Epidermal melanocyte (primary cell): ENCODE measurements at regions not wholly inside any gene's neighbourhood (a gene's known extent, or its start where the extent isn't known, plus 50 kb on each side); places are given as distances from the start of the nearest gene placed in this dataset.
"Not testable (repeated sequence)": the region's sequence is repeated elsewhere in the genome, so short reads cannot be mapped to it uniquely, and the experiment has no call there.

Experiments used
- DNase-seq: peaks from one replicate; pipeline ENCODE4 v3.0.0; 2011; ENCODE audit warnings: low spot score; ENCODE audit not compliant: insufficient read length

GRCh38 chr9:135291165-135291564, 188.4 kb upstream of the PPP1R26 start:
- DNase-seq = no peak

- no peak for DNase-seq
These were observed 184.7 kb upstream of the PPP1R26 start for GRCh38 chr9:135294836-135295235.

DNA sequence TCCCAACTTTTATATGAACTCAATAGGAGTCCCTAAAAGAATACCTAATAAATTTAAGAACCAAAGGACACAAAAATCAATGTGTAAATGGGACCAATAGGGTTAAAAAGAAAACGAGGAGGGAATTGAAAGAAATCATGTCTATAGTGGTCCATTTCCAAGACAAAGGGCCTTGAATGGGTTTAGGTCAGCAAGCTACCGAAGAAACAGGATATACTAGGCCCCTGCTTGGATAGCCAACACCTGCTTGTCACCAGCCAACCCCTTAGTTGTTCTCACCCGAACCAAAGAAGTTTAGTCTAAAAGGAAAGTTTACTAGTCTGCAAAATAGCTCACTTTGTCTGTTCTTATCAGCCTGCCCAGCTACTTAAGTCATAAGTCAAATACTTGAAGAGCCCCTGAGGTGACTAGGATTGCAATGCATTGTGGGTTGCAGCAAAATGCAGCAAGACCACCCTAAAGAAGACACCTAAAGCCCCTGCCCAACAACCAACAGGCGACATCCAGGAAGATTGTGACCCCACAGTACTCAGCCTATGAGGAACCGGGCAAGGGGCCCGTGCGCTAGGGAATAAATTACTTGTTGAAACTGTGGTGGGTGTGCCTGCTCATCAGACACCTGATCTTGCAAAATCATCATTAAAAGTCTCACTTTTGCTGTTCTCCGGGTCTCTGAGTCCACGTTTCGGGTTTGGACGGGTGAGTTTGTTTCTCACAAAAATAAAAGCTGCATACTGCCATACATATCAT, 183.9 kb upstream of the PPP1R26 start:
- no peak for DNase-seq

- no peak for DNase-seq
These were observed 182.7 kb upstream of the PPP1R26 start for GRCh38 chr9:135296735-135297455.

- no peak for DNase-seq
These were observed 182.0 kb upstream of the PPP1R26 start for GRCh38 chr9:135297456-135298075.

GRCh38 chr9:135299239-135299590, 180.4 kb upstream of the PPP1R26 start:
- DNase-seq = no peak

GRCh38 chr9:135299651-135300345, 179.8 kb upstream of the PPP1R26 start:
- DNase-seq = no peak

- DNase-seq = no peak
These were observed 179.0 kb upstream of the PPP1R26 start for GRCh38 chr9:135300346-135301141.

DNA sequence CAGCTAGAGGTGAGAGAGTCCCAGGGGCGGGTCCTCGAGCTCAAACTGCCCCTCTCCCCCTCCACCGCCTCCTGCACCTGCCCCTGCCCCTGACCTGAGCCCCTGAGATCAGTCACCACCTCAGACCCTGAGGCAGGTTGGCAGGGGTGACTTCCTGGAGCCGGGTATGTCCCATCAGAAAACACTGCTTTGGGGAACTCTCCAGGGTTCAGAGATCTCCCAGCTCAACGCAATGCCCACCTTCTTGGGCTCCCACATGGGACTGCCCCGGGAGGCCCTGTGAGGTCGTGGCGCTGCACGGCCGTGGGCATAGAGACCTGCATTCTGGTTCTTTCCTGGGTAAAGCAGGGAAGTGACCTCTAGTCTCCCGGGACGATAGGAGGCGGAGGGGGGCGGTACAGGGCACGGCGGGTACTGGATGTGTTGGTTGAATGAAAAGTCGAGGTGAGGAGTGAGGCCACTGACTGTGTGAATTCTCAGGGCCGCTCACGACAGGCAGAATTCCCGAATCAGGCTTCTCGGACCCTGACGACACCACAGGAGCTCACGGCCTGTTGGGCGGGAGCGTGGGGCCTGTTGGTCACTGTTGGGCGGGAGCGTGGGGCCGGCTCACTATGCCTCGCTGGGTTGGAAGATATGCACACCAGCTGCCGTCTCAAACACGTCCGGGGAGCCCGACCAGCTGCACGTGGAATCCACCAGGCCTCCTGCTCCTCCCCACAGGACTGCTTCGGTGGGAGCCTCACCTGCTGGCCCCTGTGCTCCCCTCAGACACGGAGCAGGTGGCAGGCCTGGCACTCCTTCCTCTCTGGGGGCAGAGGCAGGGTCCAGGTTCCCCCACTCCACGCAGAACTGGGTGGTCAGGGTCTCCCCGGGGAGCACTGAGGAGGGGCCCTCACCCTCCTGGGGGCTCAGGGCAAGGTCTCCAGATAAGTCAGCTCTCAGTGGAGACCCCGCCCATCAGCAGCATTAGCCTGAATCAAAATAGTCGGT, 178.0 kb upstream of the PPP1R26 start:
- no peak for DNase-seq

GRCh38 chr9:135302329-135303279, 177.0 kb upstream of the PPP1R26 start:
- no peak for DNase-seq

GRCh38 chr9:135303280-135303647, 176.3 kb upstream of the PPP1R26 start:
- no peak for DNase-seq

GRCh38 chr9:135303865-135304499, 175.6 kb upstream of the PPP1R26 start:
- no peak for DNase-seq

GRCh38 chr9:135304886-135305285, 174.7 kb upstream of the PPP1R26 start:
- DNase-seq = no peak

GRCh38 chr9:135305546-135306180, 173.9 kb upstream of the PPP1R26 start:
- no peak for DNase-seq

DNA sequence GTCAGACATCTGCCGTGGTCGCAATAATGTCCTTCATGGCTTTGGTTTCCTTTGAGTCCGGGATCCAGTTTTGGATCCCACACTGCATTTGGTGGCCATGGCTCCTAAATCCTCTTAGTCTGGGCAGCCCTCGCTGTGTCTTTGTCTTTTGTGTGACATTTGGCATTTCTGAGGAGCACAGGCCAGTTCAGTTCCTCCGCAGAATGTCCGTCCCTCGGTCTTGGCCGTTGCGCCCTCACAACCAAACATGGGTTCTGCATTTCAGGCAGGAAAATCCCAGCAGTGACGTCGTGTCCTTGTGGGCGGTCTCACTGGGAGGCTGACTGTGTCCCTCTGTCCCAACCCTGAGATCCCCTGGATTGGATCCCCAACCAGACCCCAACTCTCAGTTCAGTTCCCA, 172.9 kb upstream of the PPP1R26 start:
- no peak for DNase-seq

DNA sequence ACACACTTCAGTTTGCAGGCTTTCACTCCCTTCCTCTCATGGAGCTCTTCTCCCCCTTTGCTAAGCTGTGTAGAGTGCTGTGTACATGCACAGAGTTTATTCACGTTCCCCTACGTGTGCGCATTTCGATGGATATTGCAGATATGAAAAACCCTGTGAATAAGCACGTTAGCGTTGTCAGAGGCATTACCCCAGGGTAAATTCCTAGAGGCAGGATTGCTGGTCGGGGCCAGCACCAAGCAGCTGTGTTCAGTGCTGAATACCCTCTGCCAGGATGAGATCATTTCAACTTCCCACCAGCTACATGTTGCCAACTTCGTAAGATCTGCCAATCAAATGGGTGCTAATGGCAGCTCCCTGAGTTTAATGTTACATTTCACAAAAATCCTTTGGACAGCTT, 172.3 kb upstream of the PPP1R26 start:
- DNase-seq = no peak

- not testable (repeated sequence) for DNase-seq
These were observed 171.7 kb upstream of the PPP1R26 start for GRCh38 chr9:135307919-135308318.
